GM12878 (cell line): ENCODE measurements at regions not wholly inside any gene's neighbourhood (a gene's known extent, or its start where the extent isn't known, plus 50 kb on each side); places are given as distances from the start of the nearest gene placed in this dataset.

Experiments used
- EZH2 ChIP-seq: IDR thresholded peaks from 2 replicates; pipeline ENCODE4 v1.6.1; 2012; ENCODE audit warnings: low read depth, mild to moderate bottlenecking, control low read depth, inconsistent platforms, low read length, borderline replicate concordance; ENCODE audit not compliant: control insufficient read depth
- JUND ChIP-seq: IDR thresholded peaks from 2 replicates; pipeline ENCODE4 v1.6.1; 2012; ENCODE audit warnings: low read depth, mild to moderate bottlenecking, low read length, improper control_type of control experiment, moderate library complexity
- PAX5 ChIP-seq: IDR thresholded peaks from 2 replicates; pipeline ENCODE4 v1.6.1; 2011; ENCODE audit warnings: low read depth, low read length, borderline replicate concordance
- REST ChIP-seq: IDR thresholded peaks from 2 replicates; pipeline ENCODE4 v1.6.1; 2012; ENCODE audit warnings: mild to moderate bottlenecking, low read depth, low read length
- SPI1 ChIP-seq: IDR thresholded peaks from 2 replicates; pipeline ENCODE4 v1.6.1; 2011; ENCODE audit warnings: low read depth, mild to moderate bottlenecking, low read length, moderate library complexity, borderline replicate concordance; ENCODE audit not compliant: insufficient read depth

- TF ChIP-seq SPI1 = no peak
- TF ChIP-seq PAX5 = no peak
- TF ChIP-seq JUND = no peak
- no peak for TF ChIP-seq EZH2
- TF ChIP-seq REST = no peak
Observed at GRCh38 chr12:7591531-7591930, 74.2 kb downstream of the APOBEC1 start.
